Lower leg skin (tissue), 4 donors: ENCODE measurements at regions not wholly inside any gene's neighbourhood (a gene's known extent, or its start where the extent isn't known, plus 50 kb on each side); places are given as distances from the start of the nearest gene placed in this dataset.

ENCODE experiments used
- DNase-seq, 2 donors: peaks; one replicate each; pipeline ENCODE4 v3.0.0-alpha.2; 2019; ENCODE audit warnings: low spot score in 2 of 2
- H3K4me3 ChIP-seq: fragments of 200-600 bp; sonication (generic); 2 replicates; pipeline ENCODE4 v1.5.1; 2017; ENCODE audit warnings: mild to moderate bottlenecking, low read depth; ENCODE audit not compliant: poor library complexity, severe bottlenecking
- POLR2A ChIP-seq, 2 donors: fragments of 450-650 bp; IDR thresholded peaks; one replicate each; pipeline ENCODE4 v1.6.1; 2016 to 2017; ENCODE audit warnings: antibody characterized with exemption in 2 of 2, mild to moderate bottlenecking in 1 of 2, moderate library complexity in 1 of 2
- WGBS, 2 donors: methylation state at CpG; one replicate each; pipeline ENCODE4 v1.1.5; 2018; 5-methylcytosine and 5-hydroxymethylcytosine counted together
- intact Hi-C: fragments of 100-400 bp; cut with DNase I; formaldehyde crosslinking; loops from one replicate; pipeline ENCODE4 v1.15.0; 2023; ENCODE audit warnings: low total_unique reads
- TF ChIP-seq, protein P1 (sequence below), 3 donors: fragments of 450-650 bp; IDR thresholded peaks; one replicate each; pipeline ENCODE4 v1.5.1; 2016; ENCODE audit warnings: antibody characterized with exemption in 3 of 3, mild to moderate bottlenecking in 3 of 3, moderate library complexity in 2 of 3

DNA sequence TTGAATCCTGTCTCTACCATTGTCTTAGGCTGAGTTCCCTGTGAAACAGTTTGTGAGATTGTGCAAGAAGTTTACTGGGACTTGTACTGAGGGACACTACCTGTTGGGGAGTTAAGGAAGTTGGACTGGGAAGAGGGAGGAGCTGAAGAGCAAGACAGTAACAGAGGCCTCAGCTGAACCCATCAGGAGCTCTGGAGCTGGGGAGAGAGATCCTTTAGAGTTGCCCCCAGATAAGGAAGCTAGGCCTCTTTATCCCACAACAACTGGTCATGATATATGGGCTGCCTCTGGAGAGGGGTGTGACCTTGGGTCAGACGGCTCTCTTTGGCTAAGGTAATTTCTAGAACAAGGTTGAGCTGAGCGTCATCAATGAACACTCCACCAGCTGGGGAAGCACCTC, 137.8 kb upstream of the SLC4A4 start:
- H3K4me3 ChIP-seq, result no peak overlapping the region
- no peak for TF ChIP-seq POLR2A (IDR thresholded peaks at IDR 0.05)
- TF ChIP-seq, protein P1, sequence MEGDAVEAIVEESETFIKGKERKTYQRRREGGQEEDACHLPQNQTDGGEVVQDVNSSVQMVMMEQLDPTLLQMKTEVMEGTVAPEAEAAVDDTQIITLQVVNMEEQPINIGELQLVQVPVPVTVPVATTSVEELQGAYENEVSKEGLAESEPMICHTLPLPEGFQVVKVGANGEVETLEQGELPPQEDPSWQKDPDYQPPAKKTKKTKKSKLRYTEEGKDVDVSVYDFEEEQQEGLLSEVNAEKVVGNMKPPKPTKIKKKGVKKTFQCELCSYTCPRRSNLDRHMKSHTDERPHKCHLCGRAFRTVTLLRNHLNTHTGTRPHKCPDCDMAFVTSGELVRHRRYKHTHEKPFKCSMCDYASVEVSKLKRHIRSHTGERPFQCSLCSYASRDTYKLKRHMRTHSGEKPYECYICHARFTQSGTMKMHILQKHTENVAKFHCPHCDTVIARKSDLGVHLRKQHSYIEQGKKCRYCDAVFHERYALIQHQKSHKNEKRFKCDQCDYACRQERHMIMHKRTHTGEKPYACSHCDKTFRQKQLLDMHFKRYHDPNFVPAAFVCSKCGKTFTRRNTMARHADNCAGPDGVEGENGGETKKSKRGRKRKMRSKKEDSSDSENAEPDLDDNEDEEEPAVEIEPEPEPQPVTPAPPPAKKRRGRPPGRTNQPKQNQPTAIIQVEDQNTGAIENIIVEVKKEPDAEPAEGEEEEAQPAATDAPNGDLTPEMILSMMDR (IDR thresholded peaks at IDR 0.05), result no peak
- WGBS, 2 donors, result 70 to 73% methylated on average over 2 of the region's 2 CpGs
- intact Hi-C loops, result no loop called here
- no peak for DNase-seq

DNA sequence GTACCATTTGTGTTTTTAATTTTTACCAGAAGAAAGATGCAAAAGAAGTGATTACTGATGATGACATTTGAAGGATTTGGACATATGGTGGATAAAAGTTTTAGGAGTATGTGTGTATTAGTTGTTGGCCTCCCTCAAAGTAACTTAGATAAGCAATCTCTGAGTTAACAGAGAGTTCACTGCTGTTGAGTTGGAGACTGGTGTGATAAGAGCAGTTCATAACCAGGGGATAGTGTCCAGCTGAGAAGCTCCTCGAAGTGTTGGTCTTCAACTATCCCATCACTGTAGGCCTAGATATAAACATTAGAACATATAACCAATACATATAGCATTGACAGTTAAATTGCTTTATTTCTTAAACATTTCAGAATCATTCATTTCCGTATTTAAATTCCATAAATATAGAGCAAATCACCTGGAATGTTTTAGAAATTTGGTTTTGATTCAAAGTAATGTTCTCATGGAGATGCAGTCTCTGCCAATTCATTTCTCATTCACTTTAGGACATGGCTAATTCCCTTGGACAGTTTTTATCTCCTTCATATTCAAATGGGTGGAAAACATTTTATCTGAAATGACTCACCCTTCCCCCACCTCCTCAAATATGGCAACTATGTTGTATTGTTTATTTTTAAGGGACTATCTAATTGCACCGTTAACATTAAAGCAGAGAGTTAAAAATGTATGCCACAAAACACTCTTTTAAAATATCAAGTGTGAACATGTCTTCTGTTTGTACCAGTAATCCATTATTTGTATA, 136.8 kb upstream of the SLC4A4 start:
- DNase-seq, result no peak
- 75 to 77% methylated on average over 3 of the region's 3 CpGs for whole genome bisulfite sequencing, 2 donors
- intact Hi-C loops, result no loop called here
- TF ChIP-seq, protein P1 (IDR thresholded peaks at IDR 0.05), result no peak
- TF ChIP-seq POLR2A (IDR thresholded peaks at IDR 0.05), result no peak
- no peak overlapping the region for H3K4me3 ChIP-seq

DNA sequence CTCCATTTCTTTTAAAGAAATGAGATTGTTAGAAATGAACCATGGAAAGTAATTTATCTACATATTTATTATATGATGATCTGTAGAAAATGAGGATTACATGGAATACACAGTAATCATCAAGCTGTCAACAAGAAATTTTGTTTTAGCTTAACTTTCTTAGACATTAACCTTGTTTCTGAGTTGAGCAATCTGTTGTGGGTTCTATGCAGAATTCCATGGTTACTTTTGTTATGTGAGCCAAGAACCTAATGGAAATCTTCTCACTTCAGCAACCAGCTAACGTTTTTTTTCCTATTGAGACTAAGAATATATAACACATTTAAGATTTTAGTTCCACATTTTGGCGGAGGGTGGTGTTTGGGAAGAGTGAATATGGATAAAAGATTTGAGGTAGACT, 136.1 kb upstream of the SLC4A4 start:
- intact Hi-C loops, result no loop called here
- 57 to 62% methylated on average over 2 of the region's 2 CpGs for WGBS, 2 donors
- no peak overlapping the region for H3K4me3 ChIP-seq
- TF ChIP-seq, protein P1 (IDR thresholded peaks at IDR 0.05), result no peak
- no peak for TF ChIP-seq POLR2A (IDR thresholded peaks at IDR 0.05)
- no peak for DNase-seq

DNA sequence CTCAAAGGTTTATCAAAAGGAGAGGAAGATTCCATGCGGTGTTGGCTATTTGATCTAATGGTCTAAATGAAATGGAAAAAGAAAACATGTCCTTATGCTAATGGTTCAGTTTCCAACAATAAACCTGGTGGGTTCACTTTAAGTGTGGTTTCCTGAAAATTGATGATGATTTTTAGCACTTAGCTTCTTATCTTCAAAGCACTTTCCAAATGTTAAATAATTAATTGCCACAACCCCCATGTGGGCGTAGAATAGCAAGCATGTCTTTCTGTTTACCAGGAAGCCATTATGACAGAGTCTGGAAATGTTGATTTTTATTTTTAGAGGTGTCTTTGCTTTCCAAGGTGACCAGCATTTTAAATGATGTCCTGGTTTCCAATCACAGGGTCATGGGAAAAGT, 134.8 kb upstream of the SLC4A4 start:
- intact Hi-C loops, result no loop called here
- 87 to 88% methylated on average over 2 of the region's 2 CpGs for WGBS, 2 donors
- H3K4me3 ChIP-seq, result no peak overlapping the region
- TF ChIP-seq POLR2A (IDR thresholded peaks at IDR 0.05), result no peak
- TF ChIP-seq, protein P1 (IDR thresholded peaks at IDR 0.05), result no peak
- DNase-seq, result no peak

DNA sequence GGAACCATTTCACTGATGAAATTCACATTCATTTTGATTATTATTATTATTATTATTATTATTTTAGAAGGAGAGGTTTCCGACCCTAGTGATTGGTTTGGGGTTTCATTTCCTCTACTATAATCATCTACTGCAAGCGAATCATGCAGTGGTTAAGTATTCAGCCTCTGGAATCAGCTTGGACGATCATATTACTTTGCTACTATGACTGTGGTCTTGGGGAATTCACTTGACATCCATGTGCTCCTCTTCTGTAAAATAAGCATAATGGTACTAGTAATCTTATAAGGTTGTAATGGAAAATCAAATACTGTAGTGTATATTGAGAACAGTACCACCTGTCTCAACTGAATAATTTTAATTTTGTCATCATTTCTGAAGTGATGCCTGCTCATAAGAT, 132.1 kb upstream of the SLC4A4 start:
- TF ChIP-seq, protein P1 (IDR thresholded peaks at IDR 0.05), result no peak
- no peak for TF ChIP-seq POLR2A (IDR thresholded peaks at IDR 0.05)
- intact Hi-C loops, result no loop called here
- WGBS, 2 donors, result 93 to 96% methylated on average over 3 of the region's 3 CpGs
- no peak for DNase-seq
- no peak overlapping the region for H3K4me3 ChIP-seq

DNA sequence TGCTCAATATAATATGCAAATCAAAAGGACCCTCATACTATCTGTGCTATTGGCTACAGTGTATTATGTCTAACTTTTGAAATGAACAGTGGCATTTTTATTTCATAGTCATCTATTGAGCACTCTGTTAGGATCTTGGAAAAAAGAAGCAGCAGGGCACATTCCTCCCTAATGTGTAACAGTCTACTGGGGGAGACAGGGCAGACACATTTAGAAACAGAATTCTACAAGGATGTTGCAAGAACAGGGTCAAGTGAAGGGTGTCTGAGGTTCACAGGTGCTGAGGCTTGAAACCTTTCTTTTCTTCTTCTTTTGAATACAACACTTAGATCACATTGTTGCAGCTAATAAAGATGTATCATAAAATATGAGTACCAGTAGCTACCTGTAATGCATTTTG, 129.7 kb upstream of the SLC4A4 start:
- no peak for TF ChIP-seq POLR2A (IDR thresholded peaks at IDR 0.05)
- TF ChIP-seq, protein P1 (IDR thresholded peaks at IDR 0.05), result no peak
- no peak for DNase-seq
- intact Hi-C loops, result no loop called here
- H3K4me3 ChIP-seq, result no peak overlapping the region
